ENCODE measurements at regions not wholly inside any gene's neighbourhood (a gene's known extent, or its start where the extent isn't known, plus 50 kb on each side); places are given as distances from the start of the nearest gene placed in this dataset.
A peak's percentile ranks its signal among the peaks of the same experiment; 100 is the strongest.

DNA sequence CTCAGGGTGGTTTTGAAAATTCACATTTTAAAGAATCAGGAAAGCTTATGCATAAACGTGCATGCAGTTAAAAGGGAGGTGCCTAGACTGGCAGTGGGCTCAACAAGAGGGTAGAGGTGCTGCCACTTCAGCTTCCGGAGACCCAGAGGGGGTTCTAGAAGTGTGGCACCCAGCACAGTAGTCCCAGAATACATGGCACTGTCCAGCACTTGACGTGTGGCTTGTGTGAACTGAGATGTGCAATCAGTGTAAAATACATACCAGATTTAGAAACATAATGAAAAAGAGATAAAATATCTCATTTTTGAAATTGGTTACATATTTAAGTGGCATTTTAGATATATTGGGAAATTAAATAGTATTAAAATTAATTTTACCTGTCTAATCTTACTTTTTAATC, 89.3 kb downstream of the RIN2 start:
- CTCF ChIA-PET: interaction anchor here (1.1 kb wide), 1 partner anchor 9 kb away, joined by 4 read pairs; no protein-coding TSS in a partner anchor

GRCh38 chr20:19849341-19850197, 91.5 kb downstream of the RIN2 start:
- H3K4me3 ChIP-seq (ENCODE audit: low read depth, low read length): no peak overlapping the region
- peak; percentile 67 for DNase-seq (ENCODE audit: low read depth)
- POLR2A ChIA-PET: no interaction called here
- TF ChIP-seq, protein P1, sequence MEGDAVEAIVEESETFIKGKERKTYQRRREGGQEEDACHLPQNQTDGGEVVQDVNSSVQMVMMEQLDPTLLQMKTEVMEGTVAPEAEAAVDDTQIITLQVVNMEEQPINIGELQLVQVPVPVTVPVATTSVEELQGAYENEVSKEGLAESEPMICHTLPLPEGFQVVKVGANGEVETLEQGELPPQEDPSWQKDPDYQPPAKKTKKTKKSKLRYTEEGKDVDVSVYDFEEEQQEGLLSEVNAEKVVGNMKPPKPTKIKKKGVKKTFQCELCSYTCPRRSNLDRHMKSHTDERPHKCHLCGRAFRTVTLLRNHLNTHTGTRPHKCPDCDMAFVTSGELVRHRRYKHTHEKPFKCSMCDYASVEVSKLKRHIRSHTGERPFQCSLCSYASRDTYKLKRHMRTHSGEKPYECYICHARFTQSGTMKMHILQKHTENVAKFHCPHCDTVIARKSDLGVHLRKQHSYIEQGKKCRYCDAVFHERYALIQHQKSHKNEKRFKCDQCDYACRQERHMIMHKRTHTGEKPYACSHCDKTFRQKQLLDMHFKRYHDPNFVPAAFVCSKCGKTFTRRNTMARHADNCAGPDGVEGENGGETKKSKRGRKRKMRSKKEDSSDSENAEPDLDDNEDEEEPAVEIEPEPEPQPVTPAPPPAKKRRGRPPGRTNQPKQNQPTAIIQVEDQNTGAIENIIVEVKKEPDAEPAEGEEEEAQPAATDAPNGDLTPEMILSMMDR (IDR thresholded peaks at IDR 0.05; ENCODE audit: insufficient read depth, low read depth, low read length): no peak
- CTCF ChIA-PET: interaction anchor here (0.6 to 1.1 kb wide), 3 partner anchors 8 to 145 kb away, joined by 3 read pairs; no protein-coding TSS in a partner anchor
- no peaks in the 10 kb centered on the region for H3K27me3 ChIP-seq (ENCODE audit: control insufficient read depth, insufficient read depth, low read length)
- no peaks in the 10 kb centered on the region for H3K36me3 ChIP-seq (ENCODE audit: control insufficient read depth, insufficient read depth, low read length)

More for the DNA sequence above, 89.3 kb downstream of the RIN2 start:
- TF ChIP-seq, protein P1 (IDR thresholded peaks at IDR 0.05; ENCODE audit: insufficient read depth, low read depth, low read length): no peak
- Histone ChIP-seq H3K4me3 (ENCODE audit: low read depth, low read length) (no peak overlapping the region), H3K27me3 (ENCODE audit: control insufficient read depth, insufficient read depth, low read length) (no peaks in the 10 kb centered on the region), H3K36me3 (ENCODE audit: control insufficient read depth, insufficient read depth, low read length) (no peaks in the 10 kb centered on the region)
- POLR2A ChIA-PET: no interaction called here
- DNase-seq (ENCODE audit: low read depth): no peak

DNA sequence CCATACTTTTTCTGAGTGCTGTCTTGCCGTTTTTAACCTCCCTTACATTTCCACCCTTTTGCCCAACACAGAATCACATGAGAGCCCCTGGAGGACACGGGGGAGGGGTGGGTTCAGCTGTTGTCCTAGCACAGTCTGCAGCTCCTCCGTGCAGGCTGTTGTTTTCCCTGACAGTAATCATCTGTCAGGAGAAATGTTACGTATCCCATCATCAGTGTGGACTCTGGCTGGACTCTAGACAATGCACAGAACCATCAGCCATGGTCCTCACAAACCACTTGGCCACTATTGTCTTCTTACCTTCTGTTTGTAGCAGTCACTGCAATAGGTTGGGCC, 92.1 kb downstream of the RIN2 start:
- Histone ChIP-seq H3K4me3 (ENCODE audit: low read depth, low read length) (no peak overlapping the region), H3K27me3 (ENCODE audit: control insufficient read depth, insufficient read depth, low read length) (no peaks in the 10 kb centered on the region), H3K36me3 (ENCODE audit: control insufficient read depth, insufficient read depth, low read length) (no peaks in the 10 kb centered on the region)
- ChIA-PET POLR2A (no interaction called here), CTCF (interaction anchor here (1.0 to 1.1 kb wide), 2 partner anchors 64 to 145 kb away, joined by 3 read pairs; no protein-coding TSS in a partner anchor)
- TF ChIP-seq, protein P1 (IDR thresholded peaks at IDR 0.05; ENCODE audit: insufficient read depth, low read depth, low read length): no peak
- no peak for DNase-seq (ENCODE audit: low read depth)

DNA sequence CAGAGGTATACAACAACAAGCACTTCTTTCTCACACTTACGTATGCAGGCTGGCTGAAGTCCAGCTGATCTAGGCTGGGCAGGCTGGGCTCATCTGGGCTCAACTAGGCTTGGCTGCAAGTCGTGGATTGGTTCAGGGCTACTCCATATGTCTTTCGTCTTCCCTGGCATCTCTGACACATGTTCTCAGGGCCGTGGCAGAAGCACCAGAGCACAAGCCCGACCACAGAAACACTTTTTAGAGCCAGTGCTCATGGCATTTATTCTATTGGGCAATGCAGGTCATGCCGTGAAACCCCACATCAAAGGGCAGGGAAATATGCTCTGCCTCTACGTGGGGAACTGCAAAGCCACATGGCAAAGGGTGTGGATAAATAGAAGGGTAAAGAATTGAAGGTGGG, 93.8 kb downstream of the RIN2 start:
- no peaks in the 10 kb centered on the region for H3K36me3 ChIP-seq (ENCODE audit: control insufficient read depth, insufficient read depth, low read length)
- ChIA-PET POLR2A (no interaction called here), CTCF (no interaction called here)
- TF ChIP-seq, protein P1 (IDR thresholded peaks at IDR 0.05; ENCODE audit: insufficient read depth, low read depth, low read length): no peak
- H3K27me3 ChIP-seq (ENCODE audit: control insufficient read depth, insufficient read depth, low read length): no peaks in the 10 kb centered on the region
- no peak for DNase-seq (ENCODE audit: low read depth)
- H3K4me3 ChIP-seq (ENCODE audit: low read depth, low read length): no peak overlapping the region

GRCh38 chr20:19855416-19855815, 97.4 kb downstream of the RIN2 start:
- CTCF ChIA-PET: no interaction called here
- TF ChIP-seq, protein P1 (IDR thresholded peaks at IDR 0.05; ENCODE audit: insufficient read depth, low read depth, low read length): no peak

More at GRCh38 chr20:19855416-19855815, 97.4 kb downstream of the RIN2 start:
- Histone ChIP-seq H3K36me3 (ENCODE audit: control insufficient read depth, insufficient read depth, low read length) (no peaks in the 10 kb centered on the region), H3K27me3 (ENCODE audit: control insufficient read depth, insufficient read depth, low read length) (no peaks in the 10 kb centered on the region), H3K4me3 (ENCODE audit: low read depth, low read length) (no peak overlapping the region)
- POLR2A ChIA-PET: no interaction called here
- DNase-seq (ENCODE audit: low read depth): no peak
